HG03196 (cell line): ENCODE measurements at regions not wholly inside any gene's neighbourhood (a gene's known extent, or its start where the extent isn't known, plus 50 kb on each side); places are given as distances from the start of the nearest gene placed in this dataset.
A peak's percentile ranks its signal among the peaks of the same experiment; 100 is the strongest.

ENCODE experiments used
- ATAC-seq: cut with Tn5 transposase; IDR thresholded peaks from one replicate; pipeline ENCODE4 v1.9.1; 2021; ENCODE audit not compliant: unreplicated experiment

GRCh38 chr6:40803897-40804702 is 216.9 kb upstream of the LRFN2 start:
- ATAC-seq, result no peak

DNA sequence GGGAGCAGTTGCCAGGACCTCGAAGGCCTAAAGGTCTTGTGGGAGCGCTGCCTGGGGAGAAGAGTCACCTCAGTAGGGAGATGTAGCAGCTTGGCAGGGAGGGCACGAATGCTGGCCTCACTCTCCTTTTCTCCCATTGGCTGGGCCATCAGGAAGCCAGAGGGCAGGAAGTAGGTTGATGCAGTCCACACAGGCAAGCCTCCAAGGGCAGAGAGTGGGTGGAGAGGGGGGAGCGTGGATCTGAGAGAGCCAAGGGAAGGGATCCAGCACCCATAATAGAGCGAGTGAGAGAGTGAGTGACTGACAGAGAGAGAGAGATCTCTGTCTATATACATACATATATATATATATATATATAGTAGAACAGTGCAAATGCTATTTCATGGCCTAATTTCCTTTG is 215.3 kb upstream of the LRFN2 start:
- no peak for ATAC-seq

- no peak for ATAC-seq
These were observed 212.4 kb upstream of the LRFN2 start for GRCh38 chr6:40799296-40800140.

DNA sequence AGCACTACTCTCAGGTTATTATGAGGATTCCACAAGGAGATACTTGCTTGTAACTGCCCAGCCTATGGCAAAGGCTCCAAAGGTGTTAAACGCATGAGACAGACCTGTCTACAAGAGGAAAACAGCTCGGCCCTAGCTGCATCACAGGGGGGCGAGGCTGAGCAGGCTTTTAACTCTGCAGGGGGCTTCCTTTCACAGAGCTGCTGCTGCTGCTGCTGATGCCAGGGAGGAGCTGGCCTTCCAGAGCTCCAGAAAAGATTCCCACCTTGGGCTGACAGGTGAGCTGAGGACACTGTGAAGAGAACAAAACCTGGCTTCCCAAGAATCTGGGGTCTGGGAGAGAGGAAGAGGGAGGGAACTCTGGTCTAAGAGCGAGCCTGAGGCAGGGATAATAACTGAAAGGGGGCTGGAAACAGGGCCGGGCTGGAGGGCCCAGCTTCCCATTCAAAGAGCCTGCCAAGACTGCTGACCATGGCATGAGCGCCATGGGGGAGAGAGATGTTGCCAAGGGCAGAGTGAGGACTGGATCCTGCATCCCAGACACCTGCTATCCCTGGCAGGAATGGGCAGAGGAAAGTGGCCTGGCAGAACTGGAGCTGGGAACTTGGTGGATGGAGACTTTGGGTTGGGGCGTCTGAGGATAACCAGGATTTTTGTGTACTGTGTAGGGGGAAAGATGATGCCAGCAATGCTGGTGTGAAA is 211.1 kb upstream of the LRFN2 start:
- ATAC-seq, result no peak

- ATAC-seq, result no peak
These were observed 209.4 kb upstream of the LRFN2 start for GRCh38 chr6:40796260-40797221.

DNA sequence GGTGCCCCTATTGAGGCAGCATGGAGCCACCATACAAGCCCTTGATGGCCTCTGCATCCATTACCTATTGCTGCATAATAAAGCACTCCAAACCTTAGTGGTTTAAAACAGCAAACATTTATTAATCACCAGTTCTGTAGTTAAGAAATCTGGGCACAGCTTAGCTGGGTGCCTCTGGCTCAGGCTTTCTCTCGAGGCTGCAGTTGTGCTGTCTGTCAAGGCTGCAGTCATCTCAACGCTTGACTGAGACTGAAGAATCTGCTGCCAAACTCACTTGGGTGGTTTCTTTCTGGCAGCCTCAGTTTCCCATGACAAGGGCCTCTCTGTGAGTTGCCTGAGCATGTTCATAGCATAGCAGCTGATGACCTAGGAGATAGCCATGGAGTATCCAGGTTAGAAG is 207.4 kb upstream of the LRFN2 start:
- no peak for ATAC-seq

GRCh38 chr6:40792183-40792582 is 205.0 kb upstream of the LRFN2 start:
- ATAC-seq, result no peak

- no peak for ATAC-seq
These were observed 203.8 kb upstream of the LRFN2 start for GRCh38 chr6:40791004-40791403.

DNA sequence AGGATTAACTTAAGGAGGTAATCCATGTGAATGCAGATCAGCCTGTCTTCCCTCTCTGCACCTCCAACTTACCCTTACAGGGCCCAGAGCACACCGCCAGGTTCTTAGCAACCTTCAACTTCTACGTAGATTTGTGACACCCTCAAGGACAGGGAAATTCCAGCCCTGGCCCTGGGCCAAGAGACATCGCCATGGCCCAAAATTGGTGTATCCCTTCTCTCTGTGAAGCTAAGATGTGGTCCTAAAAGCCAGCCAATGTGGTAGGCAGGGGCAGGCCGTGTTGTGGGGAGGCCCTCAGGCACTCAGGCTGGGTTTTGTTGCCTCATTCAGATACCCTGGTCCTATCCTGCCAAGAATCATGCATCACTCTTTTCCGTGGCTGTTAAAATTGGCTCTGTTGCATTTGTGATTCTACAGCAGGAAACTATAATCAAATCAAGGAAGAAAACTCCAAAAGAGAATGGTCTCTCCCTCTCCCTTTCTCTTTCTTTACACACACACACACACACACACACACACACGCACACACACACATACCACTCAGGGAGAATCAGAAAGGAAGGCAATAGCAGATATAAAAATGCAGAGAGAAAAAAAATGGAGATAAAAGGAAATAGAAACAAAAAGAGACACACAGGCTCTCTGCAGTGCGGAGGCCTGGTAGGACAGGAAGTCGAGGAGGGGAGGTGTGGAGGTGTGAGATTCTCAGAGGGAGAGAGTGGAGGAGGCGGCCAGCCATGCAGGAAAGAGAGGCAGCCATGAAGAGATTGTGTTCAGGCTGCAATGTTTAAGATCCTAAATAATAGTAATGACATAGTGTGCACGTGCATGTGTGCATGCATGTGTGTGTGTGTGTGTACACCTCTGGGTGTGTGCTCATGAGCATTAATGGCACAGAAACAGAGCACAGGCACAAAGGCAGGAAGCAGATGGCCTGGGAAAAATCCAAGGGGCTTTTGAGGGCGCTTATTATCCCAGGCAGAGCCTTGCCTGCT is 201.8 kb upstream of the LRFN2 start:
- ATAC-seq, result peak; percentile 69

- no peak for ATAC-seq
These were observed 195.2 kb upstream of the LRFN2 start for GRCh38 chr6:40782355-40782754.

DNA sequence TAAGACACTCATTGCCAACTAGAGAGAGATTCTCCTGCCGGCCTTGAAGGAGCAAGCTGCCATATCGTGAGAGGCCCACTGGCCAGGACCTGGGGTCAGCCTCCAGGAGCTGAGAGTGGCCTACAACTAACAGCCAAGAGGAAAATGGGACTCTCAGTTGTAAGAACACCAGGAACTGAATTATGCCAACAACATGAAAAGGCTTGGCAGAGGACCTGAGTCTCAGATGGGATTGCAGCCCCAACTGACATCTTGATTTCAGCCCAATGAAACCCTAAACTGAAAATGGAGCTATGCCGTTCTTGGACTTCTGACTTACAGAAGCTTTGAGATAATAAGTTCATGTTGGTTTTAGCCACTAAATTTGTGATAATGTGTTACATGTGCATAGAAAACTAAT is 193.5 kb upstream of the LRFN2 start:
- ATAC-seq, result no peak

DNA sequence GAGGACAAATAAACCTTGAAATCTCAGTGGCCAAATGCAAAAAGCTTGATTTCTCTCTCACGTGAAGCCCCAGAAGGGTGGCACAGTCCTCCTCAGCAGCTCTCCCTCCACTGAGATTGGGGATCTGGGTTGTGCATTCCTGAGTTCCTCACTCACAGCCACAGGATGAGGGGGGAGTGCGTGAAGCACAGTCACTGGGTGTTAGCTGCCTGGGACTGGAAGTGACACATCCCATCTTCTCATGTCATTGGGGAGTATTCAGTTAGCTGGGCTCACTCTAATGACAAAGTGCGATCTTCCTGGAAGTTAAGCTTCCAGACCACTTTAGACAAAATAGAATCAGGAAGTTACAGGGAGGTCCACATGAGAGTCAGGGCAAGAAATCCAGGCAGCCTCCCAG is 192.2 kb upstream of the LRFN2 start:
- ATAC-seq, result no peak

DNA sequence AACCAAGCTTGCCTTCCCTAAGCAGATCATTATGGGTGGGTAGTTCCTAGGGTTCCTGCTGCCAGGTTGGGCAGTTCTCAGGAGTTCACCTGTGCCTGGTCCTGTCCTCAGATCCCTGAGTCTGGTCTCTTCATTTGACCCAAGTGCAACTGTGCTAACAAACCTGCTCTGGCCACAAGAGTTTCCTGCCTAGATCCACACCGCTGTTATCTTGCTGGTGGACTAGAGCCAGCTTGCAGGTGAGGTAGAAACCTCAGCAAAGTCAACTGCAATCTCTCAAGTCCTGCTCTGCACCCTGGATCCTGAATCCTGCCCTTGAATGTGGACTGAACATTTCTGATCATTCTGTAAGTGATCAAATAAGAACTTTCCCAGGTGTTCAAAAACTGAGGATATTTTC is 191.8 kb upstream of the LRFN2 start:
- ATAC-seq, result no peak

GRCh38 chr6:40778196-40778595 is 191.0 kb upstream of the LRFN2 start:
- no peak for ATAC-seq

DNA sequence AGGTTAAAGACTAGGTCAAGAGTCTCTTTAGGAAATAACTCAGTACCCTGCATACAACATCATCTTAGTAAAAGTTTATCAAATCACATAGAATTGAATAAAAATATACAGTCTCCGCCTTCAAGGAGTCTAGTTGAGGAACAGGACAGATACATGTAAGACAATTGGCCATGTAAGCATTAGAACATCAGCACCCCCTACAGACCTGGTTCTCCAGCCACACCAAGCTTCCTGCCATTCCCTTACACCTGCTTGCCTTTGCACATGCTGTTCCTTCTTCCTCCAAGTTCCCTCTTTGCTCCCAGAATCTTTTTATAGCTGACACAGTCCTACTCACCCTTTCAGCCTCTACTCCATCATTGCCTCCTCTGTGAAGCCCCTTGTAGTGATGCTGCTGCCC is 187.8 kb upstream of the LRFN2 start:
- ATAC-seq, result no peak

DNA sequence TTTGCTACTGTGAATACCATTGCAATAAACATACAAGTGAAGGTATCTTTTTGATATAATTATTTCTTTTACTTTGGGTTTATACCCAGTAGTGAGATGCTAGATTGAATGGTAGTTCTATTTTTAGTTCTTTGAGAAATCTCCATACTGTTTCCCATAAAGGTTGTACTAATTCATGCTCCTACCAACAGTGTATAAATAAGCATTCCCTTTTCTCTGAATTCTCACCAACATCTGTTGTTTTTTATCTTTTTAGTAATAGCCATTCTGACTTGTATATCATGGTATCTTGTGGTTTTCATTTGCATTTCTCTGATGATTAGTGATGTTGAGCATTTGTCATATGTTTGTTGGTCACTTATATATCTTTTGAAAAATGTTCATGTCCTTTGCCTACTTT is 183.6 kb upstream of the LRFN2 start:
- no peak for ATAC-seq

DNA sequence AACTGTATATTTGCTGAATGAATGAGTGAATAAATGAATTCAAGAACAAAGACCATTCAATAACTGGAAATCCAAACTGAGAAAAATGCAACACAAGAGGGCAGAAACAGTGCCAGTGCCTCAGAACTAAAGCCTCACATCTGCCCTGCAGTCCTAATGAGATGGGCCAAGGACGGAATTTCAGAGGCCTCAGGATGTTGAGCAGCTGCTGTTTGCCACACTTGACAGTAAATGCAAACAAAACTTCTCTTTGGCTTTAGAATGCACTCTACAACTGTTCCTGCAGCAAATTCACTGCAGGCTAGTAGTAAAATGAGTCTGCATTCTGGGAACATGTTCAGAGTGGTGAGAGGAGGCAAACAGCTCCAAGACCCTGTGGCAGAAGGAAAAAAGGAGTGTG is 177.6 kb upstream of the LRFN2 start:
- ATAC-seq, result no peak

DNA sequence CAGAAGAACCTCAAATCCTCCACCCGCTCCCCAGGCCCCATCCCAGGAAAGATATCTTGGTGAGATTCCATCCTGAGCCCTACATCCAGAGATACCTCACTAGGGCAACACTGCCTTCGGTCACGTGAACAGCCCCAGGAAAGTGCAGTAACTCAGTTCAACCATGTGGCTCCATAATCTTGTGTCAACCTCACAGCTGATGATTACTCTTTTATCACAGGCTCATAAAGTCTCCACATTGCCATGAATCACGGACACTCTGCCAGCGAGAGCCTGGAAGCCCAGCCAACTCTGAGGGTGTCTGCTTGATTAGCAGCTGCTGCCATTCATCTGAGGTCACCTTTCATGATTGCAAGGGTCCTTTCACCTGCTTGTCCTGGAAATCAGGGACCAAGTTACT is 175.8 kb upstream of the LRFN2 start:
- no peak for ATAC-seq

DNA sequence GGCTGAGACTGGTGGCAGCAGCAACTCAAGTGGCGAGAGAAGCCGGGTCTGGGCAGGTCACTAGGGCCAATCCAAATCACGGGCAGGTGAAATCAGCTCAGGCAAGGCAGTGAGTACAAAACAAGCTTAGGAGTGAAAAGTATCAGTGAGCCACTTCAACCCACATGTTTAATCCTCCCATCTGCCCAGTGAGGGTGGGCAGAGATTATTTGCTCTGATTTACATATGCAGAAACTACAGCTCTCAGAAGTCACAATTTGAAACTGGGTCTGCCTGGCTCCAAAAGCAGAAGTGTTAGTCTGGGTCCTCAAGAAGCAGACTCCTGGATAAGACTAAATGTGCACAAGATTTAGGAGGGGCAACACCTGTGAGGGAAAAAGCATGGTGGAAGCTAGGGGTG is 173.7 kb upstream of the LRFN2 start:
- no peak for ATAC-seq
